OCI-LY7 (cell line): ENCODE measurements at regions not wholly inside any gene's neighbourhood (a gene's known extent, or its start where the extent isn't known, plus 50 kb on each side); places are given as distances from the start of the nearest gene placed in this dataset.
"Not testable (repeated sequence)": the region's sequence is repeated elsewhere in the genome, so short reads cannot be mapped to it uniquely, and the experiment has no call there.

ENCODE experiments used
- BruUV-seq: library from RNA; stranded (reverse); fragments of 400-500 nt; replicated peaks from 2 replicates; lab custom pipeline; 2021; lab: Mats Ljungman, UMichigan
- CTCF ChIA-PET: fragments of 300-600 bp; sonication (Branson Sonifier 250); formaldehyde crosslinking; loops from one replicate; lab custom pipeline; 2022; ENCODE audit warnings: antibody characterized with exemption; ENCODE audit not compliant: unreplicated experiment; lab: Charles Lee
- POLR2A ChIA-PET: fragments of 300-600 bp; sonication (Branson Sonifier 250); formaldehyde crosslinking; loops from one replicate; lab custom pipeline; 2022; ENCODE audit warnings: antibody characterized with exemption; lab: Charles Lee
- DNase-seq: peaks from one replicate; pipeline ENCODE4 v3.0.0-alpha.2; 2015; ENCODE audit warnings: low spot score
- H2AFZ ChIP-seq: fragments of 200-600 bp; sonication (generic), shearing (Covaris generic); 2 replicates; pipeline ENCODE4 v1.6.1; 2014; ENCODE audit warnings: mild to moderate bottlenecking, antibody characterized with exemption, low read length, moderate library complexity
- H3K27ac ChIP-seq: fragments of 200-600 bp; sonication (generic); 2 replicates; pipeline ENCODE4 v1.5.1; 2014; ENCODE audit warnings: mixed run types, low read depth, mild to moderate bottlenecking, moderate library complexity, low read length, inconsistent platforms; ENCODE audit not compliant: poor library complexity, severe bottlenecking
- H3K36me3 ChIP-seq: fragments of 200-600 bp; sonication (generic); 2 replicates; pipeline ENCODE4 v1.6.1; 2014; ENCODE audit warnings: mild to moderate bottlenecking, antibody characterized with exemption, low read length, moderate library complexity, mixed read lengths; ENCODE audit not compliant: insufficient read depth
- H3K4me1 ChIP-seq: fragments of 200-600 bp; sonication (generic); 2 replicates; pipeline ENCODE4 v1.5.1; 2014; ENCODE audit warnings: mild to moderate bottlenecking, low read length; ENCODE audit not compliant: insufficient read depth, poor library complexity, severe bottlenecking
- H3K4me2 ChIP-seq: fragments of 200-600 bp; sonication (generic); 2 replicates; pipeline ENCODE4 v1.6.1; 2014; ENCODE audit warnings: mild to moderate bottlenecking, low read length
- H3K4me3 ChIP-seq: fragments of 200-600 bp; sonication (generic); 2 replicates; pipeline ENCODE4 v1.5.1; 2014; ENCODE audit warnings: mild to moderate bottlenecking, low read depth, low read length; ENCODE audit not compliant: poor library complexity, severe bottlenecking
- H3K79me2 ChIP-seq: fragments of 200-600 bp; sonication (generic); 2 replicates; pipeline ENCODE4 v1.6.1; 2016; ENCODE audit warnings: low read depth, mild to moderate bottlenecking, low read length, moderate library complexity, mixed read lengths; ENCODE audit not compliant: insufficient read depth
- H3K9me2 ChIP-seq: fragments of 200-600 bp; sonication (generic); 2 replicates; pipeline ENCODE4 v1.6.1; 2016; ENCODE audit warnings: mild to moderate bottlenecking, low read length, mixed read lengths; ENCODE audit not compliant: insufficient read depth
- H3K9me3 ChIP-seq: fragments of 200-600 bp; sonication (generic); 2 replicates; pipeline ENCODE4 v1.6.1; 2014; ENCODE audit warnings: mild to moderate bottlenecking, mixed run types, low read length, mixed read lengths
- H4K20me1 ChIP-seq: fragments of 200-600 bp; sonication (generic); 2 replicates; pipeline ENCODE4 v1.6.1; 2014; ENCODE audit warnings: mild to moderate bottlenecking, antibody characterized with exemption, low read length, moderate library complexity, mixed read lengths; ENCODE audit not compliant: insufficient read depth
- CTCF ChIP-seq: fragments of 200-600 bp; sonication (generic); conservative IDR thresholded peaks from 2 replicates; pipeline ENCODE4 v1.5.1; 2014; ENCODE audit warnings: mild to moderate bottlenecking, antibody characterized with exemption, low read length, moderate library complexity, mixed read lengths
- EZH2phosphoT487 ChIP-seq: fragments of 200-600 bp; sonication (generic); IDR thresholded peaks from 2 replicates; pipeline ENCODE4 v1.6.1; 2018; ENCODE audit warnings: low read depth, borderline replicate concordance, mild to moderate bottlenecking, mixed run types, antibody characterized with exemption, low read length, moderate library complexity, mixed read lengths
- intact Hi-C: fragments of 100-400 bp; cut with micrococcal nuclease; formaldehyde crosslinking; loops from one replicate; pipeline ENCODE4 v1.10.0; 2022; ENCODE audit not compliant: unreplicated experiment

DNA sequence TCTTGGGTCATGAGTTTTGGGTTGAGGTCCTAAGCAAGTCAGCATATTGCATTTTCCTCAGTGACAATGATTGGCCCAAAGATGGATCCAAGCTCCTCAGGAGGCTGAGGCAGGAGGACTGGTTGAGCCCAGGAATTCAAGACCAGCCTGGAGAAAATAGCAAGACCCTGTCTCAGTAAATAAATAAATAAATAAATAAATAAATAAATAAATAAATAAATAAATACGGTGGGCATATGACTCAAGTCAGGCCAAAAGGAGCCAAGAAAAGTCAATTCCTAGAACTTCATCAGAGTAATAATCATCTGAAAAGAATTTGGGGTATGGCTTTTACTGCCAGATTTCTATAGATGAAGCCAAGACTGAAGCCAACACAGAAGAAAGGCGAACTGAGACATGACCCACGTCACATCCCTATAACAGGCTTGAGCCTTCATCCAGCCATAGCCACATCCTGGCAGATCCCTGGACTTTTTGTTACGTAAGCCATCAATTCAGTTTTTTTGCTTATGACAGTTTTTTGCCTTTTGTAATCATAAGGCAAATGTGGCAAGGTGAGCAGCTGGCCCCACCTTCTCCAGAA is 88.5 kb upstream of the NFASC start:
- Histone ChIP-seq H3K4me1 (peaks cover 15% of the 10 kb centered on the region), H3K27ac (no peak overlapping the region), H3K36me3 (no peaks in the 10 kb centered on the region), H3K9me2 (no peaks in the 10 kb centered on the region), H4K20me1 (no peaks in the 10 kb centered on the region), H2AFZ (no peak overlapping the region), H3K4me3 (no peak overlapping the region), H3K79me2 (no peaks in the 10 kb centered on the region), H3K9me3 (no peaks in the 10 kb centered on the region), H3K4me2 (no peak overlapping the region)
- intact Hi-C loops, result no loop called here
- no peak for DNase-seq
- ChIA-PET POLR2A (interaction anchor here (0.8 kb wide), 1 partner anchor 16 kb away, joined by 3 read pairs; no protein-coding TSS in a partner anchor), CTCF (no interaction called here)
- TF ChIP-seq EZH2phosphoT487, result no peak
- TF ChIP-seq CTCF, result no peak
- BruUV-seq, result no TSS peak

DNA sequence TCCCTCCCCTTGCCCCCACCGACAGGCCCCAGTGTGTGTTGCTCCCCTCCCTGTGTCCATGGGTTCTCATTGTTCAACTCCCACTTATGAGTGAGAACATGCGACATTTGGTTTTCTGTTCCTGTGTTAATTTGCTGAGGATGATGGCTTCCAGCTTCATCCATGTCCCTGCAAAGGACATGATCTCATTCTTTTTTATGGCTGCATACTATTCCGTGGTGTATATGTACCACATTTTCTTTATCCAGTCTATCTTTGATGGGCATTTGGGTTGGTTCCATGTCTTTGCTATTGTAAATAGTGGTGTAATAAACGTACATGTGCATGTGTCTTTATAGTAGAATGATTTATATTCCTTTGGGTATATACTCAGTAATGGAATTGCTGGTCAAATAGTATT is 85.6 kb upstream of the NFASC start:
- H2AFZ ChIP-seq, CTCF ChIA-PET, H4K20me1 ChIP-seq, H3K4me3 ChIP-seq, DNase-seq, H3K36me3 ChIP-seq, intact Hi-C loops, BruUV-seq, H3K9me3 ChIP-seq, H3K4me1 ChIP-seq, H3K27ac ChIP-seq, H3K9me2 ChIP-seq, H3K79me2 ChIP-seq, H3K4me2 ChIP-seq: not testable (repeated sequence)
- POLR2A ChIA-PET, result interaction anchor here (0.6 kb wide), 1 partner anchor 34 kb away, joined by 3 read pairs; no protein-coding TSS in a partner anchor

DNA sequence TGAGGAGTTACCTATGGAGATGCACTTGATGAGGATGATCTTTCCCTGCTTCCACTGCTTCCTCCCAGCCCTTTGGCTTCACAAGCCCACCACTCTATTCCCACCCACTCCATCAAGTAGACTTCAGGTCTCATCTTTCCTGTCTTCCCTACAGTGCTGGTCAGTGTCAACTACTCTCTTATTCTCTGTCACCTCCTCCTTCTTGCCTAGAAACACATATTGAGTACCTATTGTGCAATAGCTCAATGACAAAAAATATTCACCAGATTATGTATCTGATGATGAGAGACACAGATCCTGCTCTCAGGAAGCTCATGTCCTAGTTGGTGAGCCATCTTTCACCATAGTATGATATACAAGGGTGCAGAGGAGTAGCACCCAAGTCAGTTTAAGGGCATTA is 82.2 kb upstream of the NFASC start:
- H3K4me3 ChIP-seq, result no peak overlapping the region
- BruUV-seq, result no TSS peak
- H3K79me2 ChIP-seq, result no peaks in the 10 kb centered on the region
- no peaks in the 10 kb centered on the region for H3K36me3 ChIP-seq
- no peak overlapping the region for H3K4me2 ChIP-seq
- H2AFZ ChIP-seq, result no peak overlapping the region
- no peak for TF ChIP-seq CTCF
- TF ChIP-seq EZH2phosphoT487, result no peak
- no peaks in the 10 kb centered on the region for H3K4me1 ChIP-seq
- ChIA-PET POLR2A (interaction anchor here (1.2 to 1.4 kb wide), 2 partner anchors 14 to 17 kb away, joined by 4 read pairs; no protein-coding TSS in a partner anchor), CTCF (no interaction called here)
- H4K20me1 ChIP-seq, result no peaks in the 10 kb centered on the region
- DNase-seq, result no peak
- H3K9me2 ChIP-seq, result no peaks in the 10 kb centered on the region
- H3K9me3 ChIP-seq, result no peaks in the 10 kb centered on the region
- intact Hi-C loops, result no loop called here
- H3K27ac ChIP-seq, result no peak overlapping the region
